H7 (cell line): ENCODE measurements at regions not wholly inside any gene's neighbourhood (a gene's known extent, or its start where the extent isn't known, plus 50 kb on each side); places are given as distances from the start of the nearest gene placed in this dataset.
"Not testable (repeated sequence)": the region's sequence is repeated elsewhere in the genome, so short reads cannot be mapped to it uniquely, and the experiment has no call there.

Experiments
- DNase-seq: peaks from one replicate; pipeline ENCODE4 v3.0.0; 2012
- H3K27me3 ChIP-seq: 2 replicates; pipeline ENCODE4 v1.6.0; 2011; ENCODE audit warnings: mild to moderate bottlenecking, low read length; ENCODE audit not compliant: control insufficient read depth, insufficient read depth
- H3K36me3 ChIP-seq: replicated peaks from 2 replicates; pipeline ENCODE4 v1.5.1; 2011; ENCODE audit warnings: low read length; ENCODE audit not compliant: control insufficient read depth, insufficient read depth
- H3K4me3 ChIP-seq: 2 replicates; pipeline ENCODE4 v1.5.1; 2011; ENCODE audit warnings: low read depth, mild to moderate bottlenecking, control low read depth, low read length, moderate library complexity; ENCODE audit not compliant: insufficient read depth

- no peaks in the 10 kb centered on the region for H3K36me3 ChIP-seq
- H3K4me3 ChIP-seq = no peak overlapping the region
- H3K27me3 ChIP-seq = no peaks in the 10 kb centered on the region
- no peak for DNase-seq
Observed at GRCh38 chr4:32658019-32658418, 1937.8 kb downstream of the PCDH7 start.

- DNase-seq = no peak
- H3K27me3 ChIP-seq = no peaks in the 10 kb centered on the region
- H3K4me3 ChIP-seq = no peak overlapping the region
- H3K36me3 ChIP-seq = no peaks in the 10 kb centered on the region
Observed at GRCh38 chr4:32661229-32661628, 1941.1 kb downstream of the PCDH7 start.

GRCh38 chr4:32662803-32663202 is 1942.6 kb downstream of the PCDH7 start:
- Histone ChIP-seq H3K36me3 (no peaks in the 10 kb centered on the region), H3K27me3 (no peaks in the 10 kb centered on the region), H3K4me3 (no peak overlapping the region)
- no peak for DNase-seq

- no peaks in the 10 kb centered on the region for H3K36me3 ChIP-seq
- H3K27me3 ChIP-seq = no peaks in the 10 kb centered on the region
- no peak overlapping the region for H3K4me3 ChIP-seq
- DNase-seq = no peak
Observed at GRCh38 chr4:32672359-32672758, 1952.2 kb downstream of the PCDH7 start.

GRCh38 chr4:32680946-32681345 is 1960.8 kb downstream of the PCDH7 start:
- H3K4me3 ChIP-seq = no peak overlapping the region
- H3K27me3 ChIP-seq = no peaks in the 10 kb centered on the region
- DNase-seq = no peak
- no peaks in the 10 kb centered on the region for H3K36me3 ChIP-seq

GRCh38 chr4:32684160-32684559 is 1964.0 kb downstream of the PCDH7 start:
- Histone ChIP-seq H3K36me3 (no peaks in the 10 kb centered on the region), H3K27me3 (no peaks in the 10 kb centered on the region), H3K4me3 (no peak overlapping the region)
- no peak for DNase-seq

- Histone ChIP-seq H3K27me3 (no peaks in the 10 kb centered on the region), H3K36me3 (no peaks in the 10 kb centered on the region), H3K4me3 (no peak overlapping the region)
- DNase-seq = no peak
Observed at GRCh38 chr4:32686123-32686522, 1966.0 kb downstream of the PCDH7 start.

- no peak for DNase-seq
- no peaks in the 10 kb centered on the region for H3K27me3 ChIP-seq
- H3K36me3 ChIP-seq = no peaks in the 10 kb centered on the region
- no peak overlapping the region for H3K4me3 ChIP-seq
Observed at GRCh38 chr4:32689518-32689917, 1969.3 kb downstream of the PCDH7 start.

GRCh38 chr4:32697281-32697814 is 1977.2 kb downstream of the PCDH7 start:
- H3K36me3 ChIP-seq = no peaks in the 10 kb centered on the region
- H3K4me3 ChIP-seq = no peak overlapping the region
- no peak for DNase-seq
- no peaks in the 10 kb centered on the region for H3K27me3 ChIP-seq

- Histone ChIP-seq H3K36me3 (no peaks in the 10 kb centered on the region), H3K27me3 (no peaks in the 10 kb centered on the region)
- DNase-seq = no peak
Observed at GRCh38 chr4:32700838-32701237, 1980.7 kb downstream of the PCDH7 start.

GRCh38 chr4:32706893-32707292 is 1986.7 kb downstream of the PCDH7 start:
- DNase-seq = no peak
- Histone ChIP-seq H3K4me3 (no peak overlapping the region), H3K27me3 (no peaks in the 10 kb centered on the region), H3K36me3 (no peaks in the 10 kb centered on the region)

More at GRCh38 chr4:32700838-32701237, 1980.7 kb downstream of the PCDH7 start:
- no peak overlapping the region for H3K4me3 ChIP-seq

- H3K4me3 ChIP-seq, H3K36me3 ChIP-seq, DNase-seq, H3K27me3 ChIP-seq: not testable (repeated sequence)
Observed at GRCh38 chr4:32716090-32716620, 1996.0 kb downstream of the PCDH7 start.

- H3K36me3 ChIP-seq = no peaks in the 10 kb centered on the region
Observed at GRCh38 chr4:32735856-32736590, 2015.9 kb downstream of the PCDH7 start.

GRCh38 chr4:32744211-32744610 is 2024.0 kb downstream of the PCDH7 start:
- Histone ChIP-seq H3K4me3 (no peak overlapping the region), H3K36me3 (no peaks in the 10 kb centered on the region), H3K27me3 (no peaks in the 10 kb centered on the region)
- no peak for DNase-seq

More at GRCh38 chr4:32735856-32736590, 2015.9 kb downstream of the PCDH7 start:
- Histone ChIP-seq H3K27me3 (no peaks in the 10 kb centered on the region), H3K4me3 (no peak overlapping the region)
- DNase-seq = no peak

- Histone ChIP-seq H3K4me3 (no peak overlapping the region), H3K36me3 (no peaks in the 10 kb centered on the region), H3K27me3 (no peaks in the 10 kb centered on the region)
- no peak for DNase-seq
Observed at GRCh38 chr4:32745351-32745750, 2025.2 kb downstream of the PCDH7 start.
